ENCODE measurements at regions not wholly inside any gene's neighbourhood (a gene's known extent, or its start where the extent isn't known, plus 50 kb on each side); places are given as distances from the start of the nearest gene placed in this dataset.

DNA sequence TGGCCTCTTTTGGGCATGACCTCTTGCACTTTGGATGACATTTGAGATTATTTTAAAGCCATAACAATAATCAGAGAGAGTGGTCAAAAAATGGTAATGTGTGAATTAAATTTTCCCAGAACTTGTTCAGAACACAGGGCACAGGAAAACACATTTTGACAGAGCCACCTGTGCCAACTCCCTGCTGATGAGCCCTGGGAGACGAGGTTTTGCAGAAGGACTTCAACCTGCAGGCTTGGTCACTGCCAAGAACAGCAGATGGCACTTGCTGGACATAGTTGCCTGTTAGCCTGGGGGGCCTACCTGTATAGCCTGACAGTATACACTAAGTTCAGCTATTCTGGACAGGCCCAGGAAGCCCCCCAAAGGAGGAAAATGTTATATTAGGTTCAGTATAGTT, 277.8 kb upstream of the EMCN start:
- H3F3A ChIP-seq (replicated peaks; ENCODE audit: insufficient read depth), result no peaks in the 10 kb centered on the region
- TF ChIP-seq RAD21 (IDR thresholded peaks at IDR 0.05; ENCODE audit: low read length) (no peak), FOXJ3 (CRISPR knock-in tag; IDR thresholded peaks at IDR 0.05) (no peak)
- no peak for DNase-seq
- no peak overlapping the region for H3K27ac ChIP-seq (ENCODE audit: low read depth in 2 of 2, low read length in 1 of 2)
- H3K4me3 ChIP-seq (ENCODE audit: low read depth in 2 of 2, low read length in 1 of 2), result no peak overlapping the region
- ChIA-PET POLR2A (no interaction called here), CTCF (interaction anchor here (2.2 kb wide), 1 partner anchor 9 kb away, joined by 6 read pairs; no protein-coding TSS in a partner anchor)
- no peaks in the 10 kb centered on the region for H3K79me2 ChIP-seq (ENCODE audit: insufficient read depth)
- no peaks in the 10 kb centered on the region; a peak in 1 of 4 replicates for H3K4me1 ChIP-seq (ENCODE audit: control insufficient read depth in 1 of 2, insufficient read depth in 2 of 2, low read depth in 1 of 2, low read length in 1 of 2)
- H3K9me3 ChIP-seq, result no peaks in the 10 kb centered on the region
- no peak overlapping the region for H3K9ac ChIP-seq
- no peaks in the 10 kb centered on the region for H3K27me3 ChIP-seq (ENCODE audit: insufficient read depth)
- H4K20me1 ChIP-seq (ENCODE audit: insufficient read depth), result no peaks in the 10 kb centered on the region
- H3K36me3 ChIP-seq (replicated peaks in 1 of 2; ENCODE audit: control insufficient read depth in 1 of 2, insufficient read depth in 2 of 2, low read length in 1 of 2), result no peaks in the 10 kb centered on the region
- H3K4me2 ChIP-seq, result no peak overlapping the region
- 60% methylated on average over 1 of the region's 1 CpG for WGBS (ENCODE audit: low lambda C conversion rate)
- no peaks in the 10 kb centered on the region for H3K9me2 ChIP-seq
- no peak overlapping the region for H2AFZ ChIP-seq (ENCODE audit: low read depth)

DNA sequence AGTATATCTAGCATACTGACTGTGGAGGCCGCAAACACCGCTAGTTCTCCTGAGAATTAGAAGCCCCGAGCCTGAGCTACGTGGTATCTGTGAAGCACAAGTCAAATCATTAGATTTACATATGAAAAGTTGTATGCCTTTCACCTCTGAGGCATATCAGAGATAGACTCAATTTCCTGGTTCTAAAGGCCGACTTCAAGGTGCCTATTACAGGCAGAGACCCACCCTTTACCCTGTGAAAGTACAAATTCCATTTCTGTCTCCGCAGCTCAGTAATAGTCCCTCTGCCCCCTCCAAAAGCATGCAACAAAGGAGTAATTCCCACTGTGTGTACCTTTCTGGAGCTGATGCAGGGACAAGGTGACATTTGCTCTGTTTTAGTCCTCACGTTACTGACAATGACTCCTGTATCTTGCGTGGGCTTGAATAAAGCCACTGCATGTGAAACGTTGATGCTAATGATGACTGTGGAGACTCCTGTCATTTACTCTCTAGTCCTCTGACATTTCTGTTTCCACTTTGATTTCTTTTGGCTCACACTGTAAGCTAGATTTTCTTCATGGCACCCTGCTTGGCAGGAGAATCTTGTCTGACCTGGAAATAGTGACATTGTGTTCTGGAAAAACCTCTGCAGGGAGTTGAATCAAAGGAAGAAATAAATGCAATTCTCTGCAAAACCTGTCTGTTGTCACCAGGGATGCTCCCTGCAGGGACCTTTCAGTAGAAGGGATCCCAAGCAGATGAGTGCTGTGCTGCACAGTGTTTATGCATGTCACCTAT, 273.2 kb upstream of the EMCN start:
- Histone ChIP-seq H2AFZ (ENCODE audit: low read depth) (no peak overlapping the region), H3K9me3 (no peaks in the 10 kb centered on the region), H3K9ac (no peak overlapping the region), H3K4me2 (no peak overlapping the region), H3K79me2 (ENCODE audit: insufficient read depth) (no peaks in the 10 kb centered on the region), H3K36me3 (replicated peaks in 1 of 2; ENCODE audit: control insufficient read depth in 1 of 2, insufficient read depth in 2 of 2, low read length in 1 of 2) (no peaks in the 10 kb centered on the region), H3K4me1 (ENCODE audit: control insufficient read depth in 1 of 2, insufficient read depth in 2 of 2, low read depth in 1 of 2, low read length in 1 of 2) (no peaks in the 10 kb centered on the region; a peak in 1 of 4 replicates), H4K20me1 (ENCODE audit: insufficient read depth) (no peaks in the 10 kb centered on the region), H3K9me2 (no peaks in the 10 kb centered on the region), H3F3A (replicated peaks; ENCODE audit: insufficient read depth) (no peaks in the 10 kb centered on the region), H3K27ac (ENCODE audit: low read depth in 2 of 2, low read length in 1 of 2) (no peak overlapping the region), H3K27me3 (ENCODE audit: insufficient read depth) (no peaks in the 10 kb centered on the region), H3K4me3 (ENCODE audit: low read depth in 2 of 2, low read length in 1 of 2) (no peak overlapping the region)
- CTCF ChIA-PET, result no interaction called here
- WGBS (ENCODE audit: low lambda C conversion rate), result 88% methylated on average over 9 of the region's 9 CpGs
- no peak for DNase-seq
- POLR2A ChIA-PET, result no interaction called here
- TF ChIP-seq CHD2 (IDR thresholded peaks at IDR 0.05; ENCODE audit: low read length, partially characterized antibody) (no peak), RAD21 (IDR thresholded peaks at IDR 0.05; ENCODE audit: low read length) (no peak)
- TF ChIP-seq, protein P1, sequence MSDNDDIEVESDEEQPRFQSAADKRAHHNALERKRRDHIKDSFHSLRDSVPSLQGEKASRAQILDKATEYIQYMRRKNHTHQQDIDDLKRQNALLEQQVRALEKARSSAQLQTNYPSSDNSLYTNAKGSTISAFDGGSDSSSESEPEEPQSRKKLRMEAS (IDR thresholded peaks at IDR 0.05; ENCODE audit: low read depth), result no peak

DNA sequence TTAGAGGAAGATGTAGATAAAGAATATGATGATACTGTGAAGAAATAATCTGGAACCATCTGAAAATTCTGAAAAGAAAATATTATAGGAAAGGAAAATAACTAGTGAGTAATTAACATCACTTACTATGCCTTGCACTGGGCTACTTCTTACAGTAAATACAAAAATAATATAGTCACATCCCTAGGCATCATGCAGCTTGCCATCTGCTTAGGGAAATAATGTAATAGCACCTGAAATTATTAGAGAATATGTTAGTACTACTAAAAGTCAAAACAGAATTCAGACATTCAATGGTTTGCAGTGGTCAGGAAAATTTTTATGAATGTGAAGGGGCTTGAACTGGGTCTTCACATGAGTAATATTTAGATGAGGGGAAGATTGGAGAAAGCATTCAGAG, 272.2 kb upstream of the EMCN start:
- H3K4me3 ChIP-seq (ENCODE audit: low read depth in 2 of 2, low read length in 1 of 2), result no peak overlapping the region
- no peaks in the 10 kb centered on the region for H3F3A ChIP-seq (replicated peaks; ENCODE audit: insufficient read depth)
- no peaks in the 10 kb centered on the region for H3K79me2 ChIP-seq (ENCODE audit: insufficient read depth)
- no peak for TF ChIP-seq RCOR1 (IDR thresholded peaks at IDR 0.05; ENCODE audit: low read length)
- no peak for TF ChIP-seq FOSL2 (IDR thresholded peaks at IDR 0.05; ENCODE audit: borderline replicate concordance, low read depth)
- POLR2A ChIA-PET, result no interaction called here
- CTCF ChIA-PET, result no interaction called here
- H3K4me1 ChIP-seq (ENCODE audit: control insufficient read depth in 1 of 2, insufficient read depth in 2 of 2, low read depth in 1 of 2, low read length in 1 of 2), result no peaks in the 10 kb centered on the region; a peak in 1 of 4 replicates
- no peak overlapping the region for H3K4me2 ChIP-seq
- H3K27me3 ChIP-seq (ENCODE audit: insufficient read depth), result no peaks in the 10 kb centered on the region
- no peak overlapping the region for H3K9ac ChIP-seq
- H3K27ac ChIP-seq (ENCODE audit: low read depth in 2 of 2, low read length in 1 of 2), result no peak overlapping the region
- H3K36me3 ChIP-seq (replicated peaks in 1 of 2; ENCODE audit: control insufficient read depth in 1 of 2, insufficient read depth in 2 of 2, low read length in 1 of 2), result no peaks in the 10 kb centered on the region
- H2AFZ ChIP-seq (ENCODE audit: low read depth), result no peak overlapping the region
- no peak for DNase-seq
- H4K20me1 ChIP-seq (ENCODE audit: insufficient read depth), result no peaks in the 10 kb centered on the region
- no peaks in the 10 kb centered on the region for H3K9me2 ChIP-seq
- H3K9me3 ChIP-seq, result no peaks in the 10 kb centered on the region

All from SK-N-SH (cell line).